Body of pancreas (tissue), 4 donors: ENCODE measurements at regions not wholly inside any gene's neighbourhood (a gene's known extent, or its start where the extent isn't known, plus 50 kb on each side); places are given as distances from the start of the nearest gene placed in this dataset.

ENCODE experiments used
- CTCF ChIP-seq, 7 experiments: fragments of 450-650 bp in 4 of 7; fragments of 200-600 bp in 3 of 7; sonication (generic) in 3 of 7; IDR thresholded peaks; one replicate each; pipeline ENCODE4 v1.5.1; 2016 to 2019; ENCODE audit warnings: antibody characterized with exemption in 7 of 7
- POLR2A ChIP-seq, 3 donors: fragments of 450-650 bp; IDR thresholded peaks; one replicate each; pipeline ENCODE4 v1.6.1; 2016; ENCODE audit warnings: antibody characterized with exemption in 3 of 3, mild to moderate bottlenecking in 2 of 3

- TF ChIP-seq POLR2A (IDR thresholded peaks at IDR 0.05) (no peak), CTCF (IDR thresholded peaks at IDR 0.05) (no peak)
Observed at GRCh38 chr10:10967029-10967428, 50.6 kb upstream of the CELF2 start.
